ENCODE measurements at regions not wholly inside any gene's neighbourhood (a gene's known extent, or its start where the extent isn't known, plus 50 kb on each side); places are given as distances from the start of the nearest gene placed in this dataset.
"Not testable (repeated sequence)": the region's sequence is repeated elsewhere in the genome, so short reads cannot be mapped to it uniquely, and the experiment has no call there.

DNA sequence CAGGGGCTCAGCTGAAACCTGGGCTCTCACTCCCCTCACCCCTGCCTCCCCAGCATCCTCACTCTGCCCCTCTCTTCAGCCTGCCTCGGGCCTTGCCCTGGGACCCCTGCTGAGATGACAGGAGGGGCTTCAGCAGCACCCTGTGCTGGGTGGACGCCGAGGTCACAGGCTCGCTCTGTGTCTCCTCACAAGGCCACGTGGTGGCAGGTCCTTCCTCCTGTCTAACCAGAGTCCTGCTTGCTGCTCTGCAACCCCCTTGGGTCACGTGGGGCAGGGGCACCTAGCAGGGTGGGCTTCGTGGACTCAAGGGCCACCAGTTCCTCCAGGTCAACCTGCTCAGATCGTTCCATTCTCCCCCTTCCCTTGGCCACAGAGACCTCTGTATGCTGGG is 90.4 kb downstream of the TMEM121 start:
- H3K27me3 ChIP-seq (ENCODE audit: control insufficient read depth, insufficient read depth, low read length): no peaks in the 10 kb centered on the region
- peaks cover 23% of the 10 kb centered on the region for H3K9me3 ChIP-seq (ENCODE audit: control insufficient read depth, insufficient read depth, low read length)
- no peak overlapping the region for H3K4me3 ChIP-seq (ENCODE audit: low read depth, low read length)
- no peak overlapping the region for H3K9ac ChIP-seq (ENCODE audit: low read depth, low read length)
- no peaks in the 10 kb centered on the region for H3K36me3 ChIP-seq (ENCODE audit: control insufficient read depth, insufficient read depth, low read length)
- H3K27ac ChIP-seq (ENCODE audit: low read depth, low read length): no peak overlapping the region
- H3K4me1 ChIP-seq (ENCODE audit: control insufficient read depth, insufficient read depth, low read length): no peaks in the 10 kb centered on the region

GRCh38 chr14:105617201-105617777 is 90.9 kb downstream of the TMEM121 start:
- Histone ChIP-seq H3K4me1 (ENCODE audit: control insufficient read depth, insufficient read depth, low read length) (no peaks in the 10 kb centered on the region), H3K9ac (ENCODE audit: low read depth, low read length) (no peak overlapping the region), H3K36me3 (ENCODE audit: control insufficient read depth, insufficient read depth, low read length) (no peaks in the 10 kb centered on the region), H3K9me3 (ENCODE audit: control insufficient read depth, insufficient read depth, low read length) (peaks cover 22% of the 10 kb centered on the region), H3K27ac (ENCODE audit: low read depth, low read length) (no peak overlapping the region), H3K4me3 (ENCODE audit: low read depth, low read length) (no peak overlapping the region), H3K27me3 (ENCODE audit: control insufficient read depth, insufficient read depth, low read length) (no peaks in the 10 kb centered on the region)

DNA sequence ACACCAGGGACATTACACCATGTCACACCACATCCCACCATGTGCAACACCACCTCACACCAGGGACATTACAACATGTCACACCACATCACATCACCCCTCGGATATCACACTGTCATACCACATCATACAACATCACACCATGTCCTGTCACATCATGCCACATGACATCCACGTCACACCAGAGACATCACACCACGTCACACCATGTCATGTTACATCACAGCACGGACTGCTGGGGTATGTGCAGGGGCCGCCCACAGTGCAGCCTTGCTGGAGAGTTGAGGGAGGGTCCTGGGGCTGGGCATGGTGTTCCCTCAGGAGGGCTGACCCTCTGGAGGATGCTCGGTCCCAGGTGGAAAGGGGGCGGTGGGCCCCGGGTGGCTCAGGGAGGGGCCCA is 91.4 kb downstream of the TMEM121 start:
- H3K36me3 ChIP-seq (ENCODE audit: control insufficient read depth, insufficient read depth, low read length); H3K9ac ChIP-seq (ENCODE audit: low read depth, low read length); H3K4me1 ChIP-seq (ENCODE audit: control insufficient read depth, insufficient read depth, low read length); H3K4me3 ChIP-seq (ENCODE audit: low read depth, low read length); H3K27ac ChIP-seq (ENCODE audit: low read depth, low read length); H3K27me3 ChIP-seq (ENCODE audit: control insufficient read depth, insufficient read depth, low read length): not testable (repeated sequence)
- peaks cover 25% of the 10 kb centered on the region for H3K9me3 ChIP-seq (ENCODE audit: control insufficient read depth, insufficient read depth, low read length)

- not testable (repeated sequence) for H3K9ac ChIP-seq (ENCODE audit: low read depth, low read length); H3K36me3 ChIP-seq (ENCODE audit: control insufficient read depth, insufficient read depth, low read length); H3K27ac ChIP-seq (ENCODE audit: low read depth, low read length); H3K4me1 ChIP-seq (ENCODE audit: control insufficient read depth, insufficient read depth, low read length); H3K4me3 ChIP-seq (ENCODE audit: low read depth, low read length); H3K27me3 ChIP-seq (ENCODE audit: control insufficient read depth, insufficient read depth, low read length)
- H3K9me3 ChIP-seq (ENCODE audit: control insufficient read depth, insufficient read depth, low read length): peaks cover 24% of the 10 kb centered on the region
Measured at GRCh38 chr14:105619324-105619723, 92.9 kb downstream of the TMEM121 start.

DNA sequence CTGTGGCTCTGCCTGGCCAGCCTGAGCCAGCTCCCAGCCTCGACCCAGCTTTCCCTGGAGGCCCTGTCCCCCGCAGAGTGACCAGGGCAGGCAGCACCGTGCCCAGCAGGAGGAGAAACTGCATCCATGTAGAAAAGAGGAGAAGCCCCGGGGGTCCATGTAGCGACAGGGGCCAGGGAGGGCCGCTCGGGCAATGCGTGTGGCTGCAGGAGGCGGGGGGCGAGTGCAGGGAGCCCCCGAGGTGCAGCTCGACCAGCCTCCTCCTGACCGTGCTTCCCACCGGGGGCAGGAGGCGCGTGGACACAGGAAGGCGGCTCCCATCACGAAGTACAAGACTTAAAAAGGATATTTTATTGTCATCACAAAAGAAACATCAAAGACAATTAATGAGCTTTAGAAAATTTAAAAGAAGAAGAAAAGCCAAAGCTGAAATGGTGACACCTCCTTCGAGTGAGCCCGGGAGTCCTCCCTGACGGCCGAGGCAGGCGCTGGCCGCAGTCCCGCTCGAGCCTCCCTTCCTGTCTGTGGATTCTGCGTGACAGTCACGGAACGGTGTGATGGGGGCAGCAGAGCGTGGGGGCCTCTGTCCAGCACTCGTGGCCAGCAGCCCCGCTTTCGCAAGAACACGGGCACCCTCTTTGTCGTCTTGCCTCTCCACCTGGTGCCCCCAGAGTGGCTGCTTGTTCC is 93.9 kb downstream of the TMEM121 start:
- not testable (repeated sequence) for H3K27me3 ChIP-seq (ENCODE audit: control insufficient read depth, insufficient read depth, low read length); H3K27ac ChIP-seq (ENCODE audit: low read depth, low read length); H3K4me1 ChIP-seq (ENCODE audit: control insufficient read depth, insufficient read depth, low read length); H3K4me3 ChIP-seq (ENCODE audit: low read depth, low read length); H3K36me3 ChIP-seq (ENCODE audit: control insufficient read depth, insufficient read depth, low read length); H3K9ac ChIP-seq (ENCODE audit: low read depth, low read length)
- H3K9me3 ChIP-seq (ENCODE audit: control insufficient read depth, insufficient read depth, low read length): peaks cover 24% of the 10 kb centered on the region

DNA sequence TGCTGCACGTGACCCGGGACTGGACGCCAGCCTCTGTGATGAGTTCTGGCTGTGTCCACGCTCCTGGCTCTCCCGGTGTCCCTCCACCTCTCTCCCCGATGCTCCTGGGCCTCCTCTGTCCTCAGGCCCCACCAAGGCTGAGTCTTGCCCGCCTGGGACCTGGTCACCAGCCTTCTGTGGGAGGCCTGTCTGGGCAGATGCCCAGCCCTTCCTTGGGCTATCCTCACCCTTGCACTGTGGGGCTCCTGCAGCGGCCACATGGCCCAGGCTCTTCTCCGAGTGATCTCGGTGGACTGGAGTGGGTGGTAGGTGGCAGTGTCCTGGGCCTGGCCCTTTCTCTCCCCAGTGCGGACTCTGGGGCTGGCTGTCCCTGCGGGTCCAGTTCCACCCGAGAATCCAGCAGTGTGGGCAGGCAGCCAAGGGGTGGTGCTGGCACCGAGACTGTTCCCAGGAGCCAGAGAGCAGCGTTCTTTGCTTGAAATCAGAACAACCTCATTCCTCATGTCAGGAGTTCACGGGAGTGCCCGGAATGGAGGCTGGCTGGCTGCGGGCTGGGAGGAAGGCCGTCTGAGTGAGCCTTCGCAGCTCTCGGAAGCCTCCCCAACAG is 94.6 kb downstream of the TMEM121 start:
- H3K4me1 ChIP-seq (ENCODE audit: control insufficient read depth, insufficient read depth, low read length); H3K36me3 ChIP-seq (ENCODE audit: control insufficient read depth, insufficient read depth, low read length); H3K27ac ChIP-seq (ENCODE audit: low read depth, low read length); H3K9ac ChIP-seq (ENCODE audit: low read depth, low read length); H3K27me3 ChIP-seq (ENCODE audit: control insufficient read depth, insufficient read depth, low read length); H3K4me3 ChIP-seq (ENCODE audit: low read depth, low read length): not testable (repeated sequence)
- H3K9me3 ChIP-seq (ENCODE audit: control insufficient read depth, insufficient read depth, low read length): peaks cover 24% of the 10 kb centered on the region

- not testable (repeated sequence) for H3K4me3 ChIP-seq (ENCODE audit: low read depth, low read length); H3K9ac ChIP-seq (ENCODE audit: low read depth, low read length); H3K27ac ChIP-seq (ENCODE audit: low read depth, low read length); H3K36me3 ChIP-seq (ENCODE audit: control insufficient read depth, insufficient read depth, low read length); H3K27me3 ChIP-seq (ENCODE audit: control insufficient read depth, insufficient read depth, low read length); H3K4me1 ChIP-seq (ENCODE audit: control insufficient read depth, insufficient read depth, low read length)
- H3K9me3 ChIP-seq (ENCODE audit: control insufficient read depth, insufficient read depth, low read length): peaks cover 23% of the 10 kb centered on the region
Measured at GRCh38 chr14:105621479-105622328, 95.3 kb downstream of the TMEM121 start.

DNA sequence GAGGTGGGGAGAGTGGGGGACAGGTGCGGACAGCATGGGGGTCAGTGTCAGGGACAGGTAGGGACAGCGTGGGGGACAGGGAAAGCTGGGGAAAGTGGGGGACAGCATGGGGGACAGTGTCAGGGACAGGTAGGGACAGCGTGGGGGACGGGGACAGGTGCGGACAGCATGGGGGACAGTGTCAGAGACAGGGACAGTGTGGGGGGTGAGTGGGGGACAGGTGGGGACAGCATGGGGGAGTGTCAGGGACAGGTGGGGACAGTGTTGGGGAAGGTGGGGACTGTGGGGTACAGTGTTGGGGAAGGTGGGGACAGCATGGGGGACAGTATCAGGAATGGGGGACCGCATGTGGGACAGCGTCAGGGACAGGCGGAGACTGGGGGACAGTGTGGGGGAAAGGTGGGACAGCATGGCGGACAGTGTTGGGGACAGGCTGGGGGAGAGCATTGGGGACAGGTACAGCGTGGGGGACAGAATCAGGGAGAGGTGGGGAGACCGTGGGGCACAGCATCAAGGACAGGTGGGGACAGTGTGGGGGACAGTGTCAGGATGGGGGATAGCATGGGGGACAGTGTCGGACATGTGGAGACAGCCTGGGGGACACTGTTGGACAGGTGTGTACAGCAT is 96.1 kb downstream of the TMEM121 start:
- Histone ChIP-seq H3K9me3 (ENCODE audit: control insufficient read depth, insufficient read depth, low read length) (peaks cover 16% of the 10 kb centered on the region), H3K27ac (ENCODE audit: low read depth, low read length) (no peak overlapping the region), H3K9ac (ENCODE audit: low read depth, low read length) (no peak overlapping the region), H3K4me1 (ENCODE audit: control insufficient read depth, insufficient read depth, low read length) (no peaks in the 10 kb centered on the region), H3K36me3 (ENCODE audit: control insufficient read depth, insufficient read depth, low read length) (no peaks in the 10 kb centered on the region), H3K4me3 (ENCODE audit: low read depth, low read length) (no peak overlapping the region), H3K27me3 (ENCODE audit: control insufficient read depth, insufficient read depth, low read length) (no peaks in the 10 kb centered on the region)

DNA sequence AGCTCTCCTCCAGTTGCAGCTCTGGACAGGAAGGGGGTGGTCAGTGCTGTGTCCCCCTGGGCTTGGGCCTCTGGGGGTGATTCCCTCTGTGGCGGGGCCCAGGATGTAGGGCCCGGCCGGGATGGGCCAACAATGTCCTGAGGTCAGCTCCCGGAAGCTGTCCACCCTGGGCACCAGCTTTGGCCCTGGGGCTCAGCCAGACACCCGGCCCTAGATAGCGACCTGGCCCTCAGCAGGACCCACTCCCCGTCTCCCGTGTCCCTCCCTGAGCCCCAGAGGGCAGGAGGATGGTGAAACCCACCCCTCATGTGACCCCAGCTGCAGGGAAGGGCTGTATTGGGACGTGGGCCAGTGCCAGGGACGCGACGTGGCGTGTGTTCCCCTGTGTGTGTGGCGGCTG is 96.8 kb downstream of the TMEM121 start:
- not testable (repeated sequence) for H3K27me3 ChIP-seq (ENCODE audit: control insufficient read depth, insufficient read depth, low read length); H3K36me3 ChIP-seq (ENCODE audit: control insufficient read depth, insufficient read depth, low read length); H3K9ac ChIP-seq (ENCODE audit: low read depth, low read length); H3K27ac ChIP-seq (ENCODE audit: low read depth, low read length); H3K4me3 ChIP-seq (ENCODE audit: low read depth, low read length); H3K4me1 ChIP-seq (ENCODE audit: control insufficient read depth, insufficient read depth, low read length)
- peaks cover 14% of the 10 kb centered on the region for H3K9me3 ChIP-seq (ENCODE audit: control insufficient read depth, insufficient read depth, low read length)

DNA sequence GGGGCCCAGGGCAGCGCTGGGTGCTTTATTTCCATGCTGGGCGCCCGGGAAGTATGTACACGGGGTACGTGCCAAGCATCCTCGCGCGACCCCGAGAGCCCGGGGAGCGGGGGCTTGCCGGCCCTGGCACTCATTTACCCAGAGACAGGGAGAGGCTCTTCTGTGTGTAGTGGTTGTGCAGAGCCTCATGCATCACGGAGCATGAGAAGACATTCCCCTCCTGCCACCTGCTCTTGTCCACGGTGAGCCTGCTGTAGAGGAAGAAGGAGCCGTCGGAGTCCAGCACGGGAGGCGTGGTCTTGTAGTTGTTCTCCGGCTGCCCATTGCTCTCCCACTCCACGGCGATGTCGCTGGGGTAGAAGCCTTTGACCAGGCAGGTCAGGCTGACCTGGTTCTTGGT is 98.0 kb downstream of the TMEM121 start:
- not testable (repeated sequence) for H3K4me1 ChIP-seq (ENCODE audit: control insufficient read depth, insufficient read depth, low read length); H3K27me3 ChIP-seq (ENCODE audit: control insufficient read depth, insufficient read depth, low read length); H3K9ac ChIP-seq (ENCODE audit: low read depth, low read length); H3K4me3 ChIP-seq (ENCODE audit: low read depth, low read length); H3K27ac ChIP-seq (ENCODE audit: low read depth, low read length); H3K36me3 ChIP-seq (ENCODE audit: control insufficient read depth, insufficient read depth, low read length)
- peaks cover 15% of the 10 kb centered on the region for H3K9me3 ChIP-seq (ENCODE audit: control insufficient read depth, insufficient read depth, low read length)
